ENCODE measurements at regions not wholly inside any gene's neighbourhood (a gene's known extent, or its start where the extent isn't known, plus 50 kb on each side); places are given as distances from the start of the nearest gene placed in this dataset.

DNA sequence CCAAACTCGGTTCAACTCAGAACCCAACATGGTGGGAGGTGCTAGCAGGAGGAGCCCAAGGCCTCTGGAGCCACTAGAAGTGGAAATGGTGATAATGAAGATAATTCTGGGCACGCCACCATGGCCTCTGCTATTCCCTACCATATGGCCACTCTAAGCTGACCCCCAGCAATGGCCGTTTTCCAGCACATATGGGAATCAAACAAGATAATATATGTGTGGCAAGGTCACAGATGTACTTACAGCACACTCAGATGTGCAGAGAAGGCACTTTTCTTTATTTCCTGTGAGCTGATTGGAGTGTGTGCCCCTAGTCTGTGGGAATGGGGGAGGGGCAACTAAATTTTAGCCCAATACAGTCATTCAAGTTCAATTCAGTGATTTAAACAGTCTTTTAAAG, 153.4 kb upstream of the LRFN2 start (continued):
- TF ChIP-seq, protein P1, sequence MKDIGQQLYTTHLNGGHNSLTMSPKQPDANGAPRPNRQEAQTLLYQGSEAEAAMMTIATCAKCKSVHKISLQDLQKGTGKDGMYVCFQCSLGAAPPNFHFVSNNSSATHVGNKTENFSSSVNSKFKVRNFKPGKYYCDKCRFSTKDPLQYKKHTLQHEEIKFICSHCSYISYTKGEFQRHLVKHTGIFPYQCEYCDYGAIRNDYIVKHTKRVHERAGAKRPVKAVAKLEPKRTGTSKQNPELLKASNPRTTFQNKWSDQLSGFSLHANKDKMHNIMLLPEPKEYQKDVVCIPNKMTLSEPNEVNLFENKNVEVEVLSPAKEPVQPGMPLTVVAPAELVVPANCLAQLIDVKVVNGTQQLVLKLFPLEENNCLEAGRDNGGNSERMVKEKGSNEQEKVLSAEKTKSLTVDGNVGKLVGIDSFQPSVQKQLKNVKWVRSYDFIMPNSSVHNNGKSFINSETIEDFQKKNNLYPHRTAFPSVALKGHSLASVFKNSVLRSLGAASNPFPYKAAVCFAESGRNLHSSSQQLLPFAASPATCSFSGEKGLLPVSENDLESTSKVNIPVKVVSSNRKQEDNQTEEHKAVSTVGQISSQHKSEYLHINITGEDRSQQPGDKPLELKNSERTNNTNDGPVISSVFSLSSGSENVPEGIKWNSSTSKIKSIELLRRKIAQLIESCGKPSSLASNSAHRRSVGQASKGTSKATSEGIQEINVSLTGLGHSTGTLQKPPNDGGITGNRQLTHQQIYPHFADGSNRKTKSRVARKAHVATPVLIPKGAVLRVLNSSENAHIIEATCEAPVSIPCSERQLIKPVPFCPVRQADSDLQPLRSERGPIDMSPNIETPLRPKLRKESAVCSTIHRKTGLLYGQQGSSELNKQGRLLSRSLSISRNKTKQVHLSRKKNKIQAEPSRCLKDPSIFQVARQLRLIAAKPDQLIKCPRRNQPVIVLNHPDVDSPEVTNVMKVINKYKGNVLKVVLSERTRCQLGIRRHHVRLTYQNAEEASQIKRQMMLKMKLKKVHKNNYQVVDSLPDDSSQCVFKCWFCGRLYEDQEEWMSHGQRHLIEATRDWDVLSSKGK (CRISPR knock-in tag; IDR thresholded peaks at IDR 0.05): no peak
- TF ChIP-seq EHMT2 (IDR thresholded peaks at IDR 0.05): no peak

DNA sequence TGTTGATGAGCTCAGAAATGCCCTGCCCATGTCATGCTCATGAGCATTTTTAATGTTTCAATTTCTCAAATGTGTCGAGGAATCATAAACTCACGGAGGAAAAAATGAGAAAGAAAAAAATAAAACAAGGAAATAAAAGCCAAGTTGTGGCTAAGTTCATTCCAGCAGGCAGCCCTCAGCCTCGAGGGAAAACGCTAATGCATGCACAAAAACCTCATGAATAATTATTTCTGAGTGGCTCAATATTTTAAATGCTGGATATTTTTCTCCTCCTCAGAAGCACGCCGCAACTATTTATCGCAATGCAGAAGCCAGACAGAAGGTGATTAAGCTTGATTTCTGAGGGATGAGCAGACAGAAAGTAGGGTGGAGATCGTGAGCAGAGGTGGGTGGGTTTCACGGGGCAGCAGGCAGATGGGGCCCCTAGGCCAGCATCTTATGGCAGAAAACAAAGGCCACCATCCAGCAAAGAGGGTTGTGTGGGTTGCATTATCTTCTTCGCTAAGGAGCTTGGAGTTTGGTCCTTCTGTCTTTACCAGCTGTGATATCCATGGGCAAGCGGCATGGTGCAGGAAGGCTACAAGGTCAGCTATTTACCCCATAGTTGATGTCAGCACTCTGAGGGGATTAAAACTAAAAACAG, 151.5 kb upstream of the LRFN2 start:
- ChIA-PET POLR2A (interaction anchor here (0.7 kb wide), 1 partner anchor 12 kb away, joined by 3 read pairs; no protein-coding TSS in a partner anchor), CTCF (ENCODE audit: low intra/inter-chr PET ratio) (no interaction called here)
- Histone ChIP-seq H2AFZ (ENCODE audit: low read depth, low read length) (no peak overlapping the region), H3K4me1 (replicated peaks in 1 of 2; ENCODE audit: control insufficient read depth in 2 of 2, insufficient read depth in 2 of 2, low read length in 2 of 2) (no peaks in the 10 kb centered on the region), H3K9me3 (replicated peaks; ENCODE audit: control insufficient read depth, insufficient read depth, low read depth, low read length) (no peaks in the 10 kb centered on the region), H3K79me2 (ENCODE audit: control insufficient read depth, insufficient read depth, low read length) (no peaks in the 10 kb centered on the region), H4K20me1 (replicated peaks; ENCODE audit: control insufficient read depth, insufficient read depth, low read length) (0 out of 2 replicates have a peak, but pooled peaks cover 6% of the 10 kb centered on the region), H3K27ac (ENCODE audit: extremely low read depth, low read depth, low read length) (no peak overlapping the region), H3K9me1 (ENCODE audit: control insufficient read depth, insufficient read depth, low read length) (no peaks in the 10 kb centered on the region), H3K36me3 (ENCODE audit: control insufficient read depth, insufficient read depth, low read length) (no peaks in the 10 kb centered on the region), H3K4me3 (no peak overlapping the region), H3K27me3 (ENCODE audit: control insufficient read depth in 2 of 2, insufficient read depth in 2 of 2, low read length in 2 of 2) (peaks cover 21 to 58% of the 10 kb centered on the region in 2 experiments), H3K9ac (ENCODE audit: insufficient read depth in 1 of 2, low read depth in 2 of 2, low read length in 2 of 2) (no peak overlapping the region), H3K4me2 (ENCODE audit: insufficient read depth, low read length) (no peak overlapping the region)
- BruUV-seq (replicated peaks): no TSS peak
- TF ChIP-seq BRF1 (IDR thresholded peaks at IDR 0.05; ENCODE audit: borderline replicate concordance, extremely low read depth, insufficient read length): no peak
- no peak for TF ChIP-seq MECOM (CRISPR knock-in tag; IDR thresholded peaks at IDR 0.05)
- TF ChIP-seq RHOXF2B (CRISPR knock-in tag; conservative IDR thresholded peaks at IDR 0.05): no peak
- TF ChIP-seq ZNF174 (CRISPR knock-in tag; IDR thresholded peaks at IDR 0.05): no peak
- no peak for TF ChIP-seq HCFC1 (IDR thresholded peaks at IDR 0.05; ENCODE audit: low read depth, low read length)
- WGBS (ENCODE audit: insufficient coverage, low coverage, missing lambda C conversion rate): 1% methylated on average over 11 of the region's 11 CpGs
- no peak for FAIRE-seq
- DNase-seq (ENCODE audit: extremely low read depth in 1 of 4, low spot score in 3 of 4): no peak
- ATAC-seq: no peak
- in situ Hi-C loops (cut with MboI): no loop called here
- intact Hi-C loops (cut with micrococcal nuclease): no loop called here
